HG02870 (cell line): ENCODE measurements at regions not wholly inside any gene's neighbourhood (a gene's known extent, or its start where the extent isn't known, plus 50 kb on each side); places are given as distances from the start of the nearest gene placed in this dataset.
"Not testable (repeated sequence)": the region's sequence is repeated elsewhere in the genome, so short reads cannot be mapped to it uniquely, and the experiment has no call there.

ENCODE experiments used
- ATAC-seq: cut with Tn5 transposase; IDR thresholded peaks from one replicate; pipeline ENCODE4 v1.9.1; 2021; ENCODE audit warnings: mild to moderate bottlenecking, moderate library complexity; ENCODE audit not compliant: unreplicated experiment

DNA sequence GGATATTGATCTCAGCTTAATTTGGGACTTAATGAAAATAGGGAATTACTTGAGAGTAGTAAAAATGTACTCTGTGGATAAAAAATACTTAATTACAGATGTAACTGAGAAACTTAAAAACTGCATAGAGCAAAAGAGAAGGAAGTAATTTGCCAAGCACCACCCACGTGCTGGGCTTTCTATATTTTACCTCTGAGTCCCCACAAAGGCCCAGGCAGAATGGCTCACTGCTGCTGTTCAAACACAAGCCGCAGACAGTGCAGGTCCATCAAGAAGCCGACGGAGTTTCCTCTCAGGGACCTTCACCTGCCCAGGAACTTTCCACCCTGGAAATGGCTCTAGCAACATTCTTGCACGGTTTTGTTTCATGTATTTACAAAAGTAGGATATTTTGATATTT is 77.2 kb upstream of the TRPM1 start:
- no peak for ATAC-seq

DNA sequence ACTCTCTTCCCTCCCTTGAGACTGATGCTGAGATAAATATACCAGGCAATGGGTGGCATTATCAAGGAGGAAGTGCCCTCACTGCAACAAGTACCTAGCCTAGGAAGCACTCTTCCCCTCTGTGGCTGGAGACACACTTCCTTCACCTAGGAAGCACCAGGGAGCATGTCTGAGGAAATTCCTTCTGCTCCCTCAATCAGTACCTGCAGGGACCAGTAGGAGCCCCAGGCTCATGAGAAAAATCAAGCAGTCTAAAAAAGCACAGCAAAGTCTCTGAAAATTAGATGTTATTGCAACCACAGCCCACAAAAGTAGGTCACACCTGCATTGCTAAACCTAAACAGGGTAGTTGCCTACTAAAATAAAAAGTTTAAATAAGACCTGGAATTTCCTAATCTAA is 78.2 kb upstream of the TRPM1 start:
- no peak for ATAC-seq

GRCh38 chr15:31193291-31193690 is 91.8 kb upstream of the TRPM1 start:
- no peak for ATAC-seq

DNA sequence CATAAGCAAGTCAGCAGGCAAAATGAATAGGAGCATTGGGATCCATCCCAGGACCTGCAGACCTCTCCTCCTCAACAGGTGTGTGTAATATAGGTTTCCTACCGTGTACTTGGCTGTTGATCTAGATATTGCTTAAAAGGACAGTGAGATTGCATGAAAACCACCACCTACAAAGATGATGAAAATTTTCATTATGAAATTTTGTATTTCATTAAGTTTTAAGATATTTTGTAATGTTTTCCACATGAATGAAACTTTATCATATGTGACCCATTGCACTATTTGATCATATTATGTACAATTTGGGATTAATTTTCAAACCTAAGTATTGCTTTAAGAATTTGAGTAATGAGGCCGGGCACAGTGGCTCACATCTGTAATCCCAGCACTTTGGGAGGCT is 94.3 kb upstream of the TRPM1 start:
- ATAC-seq: no peak

GRCh38 chr15:31197497-31198414 is 96.2 kb upstream of the TRPM1 start:
- ATAC-seq: no peak

GRCh38 chr15:31200735-31201151 is 99.2 kb upstream of the TRPM1 start:
- ATAC-seq: no peak

DNA sequence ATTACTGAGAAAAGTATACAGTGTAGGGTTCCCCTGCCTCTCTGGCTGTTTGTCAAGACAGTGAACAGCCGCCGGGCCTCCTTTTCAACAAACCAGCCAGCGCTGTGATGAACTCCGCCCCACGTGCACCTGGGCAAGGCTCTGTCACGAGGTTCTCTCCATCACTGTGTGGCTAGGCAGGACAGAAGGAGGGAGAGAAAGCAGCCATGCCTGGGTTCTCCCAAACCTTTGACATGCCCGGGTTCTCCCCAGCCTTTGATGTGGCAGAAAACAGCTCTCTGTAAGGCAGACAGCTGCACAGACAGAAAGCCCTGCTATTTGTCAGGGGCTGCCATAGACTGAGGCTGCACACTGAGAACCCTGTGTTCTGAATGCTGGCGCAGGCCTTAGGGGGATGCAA is 101.4 kb upstream of the TRPM1 start:
- ATAC-seq: peak; percentile 53

GRCh38 chr15:31203999-31204398 is 102.5 kb upstream of the TRPM1 start:
- ATAC-seq: no peak

DNA sequence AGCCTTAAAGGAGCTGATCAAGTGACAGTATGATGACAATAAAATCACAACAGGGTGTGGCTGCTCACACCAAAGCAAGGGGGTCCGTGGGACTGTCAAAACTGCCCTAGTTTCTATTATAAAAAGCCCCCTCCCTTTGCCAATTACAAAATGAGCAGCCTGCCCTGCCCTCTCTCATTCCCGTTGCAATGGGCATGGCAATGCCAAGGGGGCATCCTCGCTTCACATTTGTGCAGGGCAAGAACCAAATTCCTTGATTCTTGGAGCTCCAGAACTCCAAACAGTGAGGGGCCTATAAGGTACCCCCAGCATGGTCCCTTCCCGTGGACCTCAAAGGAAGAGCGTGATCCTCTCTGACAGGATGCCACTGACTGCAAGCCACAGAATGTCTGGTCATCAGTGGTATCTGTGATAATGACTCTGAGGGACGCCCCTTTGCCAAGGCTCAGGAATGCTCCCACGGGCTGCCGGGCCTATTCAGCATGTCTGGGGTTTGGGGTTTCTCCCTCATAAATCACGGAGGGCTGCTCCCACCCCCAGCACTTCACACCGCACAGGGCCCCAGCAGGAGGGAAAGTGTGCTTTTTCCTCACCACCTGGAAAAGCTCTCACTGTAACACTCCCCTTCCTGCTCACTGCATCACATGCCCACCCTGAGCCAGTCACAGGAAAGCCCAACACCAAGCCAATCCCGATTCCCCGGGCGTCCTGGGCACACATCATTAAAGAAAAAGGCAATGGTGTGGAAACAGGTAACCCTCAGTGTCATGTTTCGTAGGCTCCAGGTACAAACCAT is 105.1 kb upstream of the TRPM1 start:
- ATAC-seq: no peak

DNA sequence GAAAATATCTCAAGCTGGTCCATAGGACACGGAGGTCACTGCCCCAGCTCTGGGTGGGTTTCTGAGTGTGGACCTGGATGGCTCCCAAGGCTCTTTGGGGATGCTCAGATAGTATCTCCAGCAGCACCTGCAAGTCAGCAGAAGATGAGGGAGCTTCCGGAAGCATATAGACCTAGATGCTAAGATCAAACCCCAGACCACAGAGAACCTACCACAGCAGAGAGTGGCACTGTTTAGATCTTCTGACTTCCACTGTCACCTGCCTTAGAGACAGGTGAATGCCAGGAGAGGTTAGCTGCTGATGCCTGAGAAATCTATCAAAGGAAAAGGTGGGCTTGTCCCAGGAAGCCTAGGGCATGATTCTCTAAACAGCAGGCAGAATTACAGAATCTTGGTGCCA is 105.7 kb upstream of the TRPM1 start:
- ATAC-seq: no peak

GRCh38 chr15:31207861-31208260 is 106.3 kb upstream of the TRPM1 start:
- ATAC-seq: not testable (repeated sequence)

- no peak for ATAC-seq
Measured at GRCh38 chr15:31208817-31209216, 107.3 kb upstream of the TRPM1 start.

DNA sequence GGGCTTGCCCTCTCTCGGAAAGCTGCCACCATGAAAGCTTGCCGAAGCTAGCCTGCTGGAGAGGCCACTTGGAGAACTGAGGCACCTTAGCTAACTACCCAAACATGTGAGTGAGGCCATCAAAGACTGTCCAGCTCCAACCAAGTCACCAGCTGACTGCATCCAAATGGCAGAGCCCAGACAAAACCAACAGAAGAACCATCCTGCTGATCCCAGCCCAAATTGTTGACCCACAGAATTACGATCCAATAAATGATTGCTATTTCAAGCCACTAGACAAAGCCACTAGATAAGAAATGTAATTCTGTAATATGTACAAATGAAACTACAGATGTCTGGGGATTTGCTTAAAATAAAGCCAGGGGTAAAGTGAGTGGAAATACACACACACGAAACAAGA is 109.8 kb upstream of the TRPM1 start:
- no peak for ATAC-seq

- ATAC-seq: no peak
Measured at GRCh38 chr15:31212326-31213080, 111.0 kb upstream of the TRPM1 start.

GRCh38 chr15:31214158-31214863 is 112.3 kb upstream of the KLF13 start:
- no peak for ATAC-seq

- ATAC-seq: no peak
Measured at GRCh38 chr15:31214864-31215489, 111.7 kb upstream of the KLF13 start.

- peak; percentile 76 for ATAC-seq
Measured at GRCh38 chr15:31215490-31216214, 111.0 kb upstream of the KLF13 start.

DNA sequence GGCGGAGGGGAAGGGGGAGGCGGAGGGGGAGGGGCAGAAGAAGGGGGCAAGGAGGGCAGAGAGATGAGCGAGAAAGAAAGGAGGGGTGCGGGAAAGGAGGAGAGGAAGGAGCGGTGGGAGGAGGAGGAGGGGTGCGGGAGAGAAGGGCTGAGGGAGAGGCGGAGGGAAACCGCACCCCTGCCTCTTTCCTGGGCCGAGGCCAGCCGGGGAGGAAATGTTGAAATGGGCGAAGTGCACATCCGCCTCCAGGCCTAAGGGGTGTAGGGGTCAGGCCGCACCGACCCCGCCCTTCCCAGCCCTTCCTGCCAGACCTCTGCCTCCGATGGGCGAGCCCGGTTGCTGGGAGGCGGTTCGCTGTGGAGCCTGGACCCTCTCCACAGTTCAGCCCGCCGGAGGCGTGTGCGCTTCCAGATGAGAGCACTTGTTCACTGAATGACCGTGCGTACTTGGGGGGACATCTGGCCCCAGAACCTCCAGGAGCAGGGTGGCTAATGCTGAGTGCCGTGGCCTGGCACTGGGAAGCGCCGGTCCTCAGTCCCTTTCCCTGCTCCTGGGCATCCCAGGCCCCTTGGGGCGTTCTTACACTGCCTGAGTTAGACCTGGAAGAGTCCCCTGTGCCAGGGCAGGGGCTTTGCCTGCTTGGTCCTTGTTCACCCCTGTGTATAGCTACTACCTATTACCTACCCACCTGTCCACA is 110.3 kb upstream of the KLF13 start:
- ATAC-seq: peak; percentile 46

GRCh38 chr15:31217067-31217466 is 109.6 kb upstream of the KLF13 start:
- no peak for ATAC-seq
